SK-N-SH (cell line): ENCODE measurements at regions not wholly inside any gene's neighbourhood (a gene's known extent, or its start where the extent isn't known, plus 50 kb on each side); places are given as distances from the start of the nearest gene placed in this dataset.
"Not testable (repeated sequence)": the region's sequence is repeated elsewhere in the genome, so short reads cannot be mapped to it uniquely, and the experiment has no call there.

Experiments
- GABPA ChIP-seq: IDR thresholded peaks from 2 replicates; pipeline ENCODE4 v1.4.0; 2012; ENCODE audit warnings: low read depth, mild to moderate bottlenecking
- MXI1 ChIP-seq: IDR thresholded peaks from 2 replicates; pipeline ENCODE4 v1.6.1; 2012; ENCODE audit warnings: mild to moderate bottlenecking, low read depth, low read length, improper control_type of control experiment
- TF ChIP-seq, protein P1 (sequence below): IDR thresholded peaks from 2 replicates; pipeline ENCODE4 v1.6.1; 2012; ENCODE audit warnings: mild to moderate bottlenecking, low read depth, low read length, moderate library complexity
- TF ChIP-seq, protein P2 (sequence below): fragments of 200-600 bp; sonication (generic); IDR thresholded peaks from 2 replicates; pipeline ENCODE4 v1.6.1; 2017; ENCODE audit warnings: antibody characterized with exemption, mild to moderate bottlenecking, moderate library complexity

DNA sequence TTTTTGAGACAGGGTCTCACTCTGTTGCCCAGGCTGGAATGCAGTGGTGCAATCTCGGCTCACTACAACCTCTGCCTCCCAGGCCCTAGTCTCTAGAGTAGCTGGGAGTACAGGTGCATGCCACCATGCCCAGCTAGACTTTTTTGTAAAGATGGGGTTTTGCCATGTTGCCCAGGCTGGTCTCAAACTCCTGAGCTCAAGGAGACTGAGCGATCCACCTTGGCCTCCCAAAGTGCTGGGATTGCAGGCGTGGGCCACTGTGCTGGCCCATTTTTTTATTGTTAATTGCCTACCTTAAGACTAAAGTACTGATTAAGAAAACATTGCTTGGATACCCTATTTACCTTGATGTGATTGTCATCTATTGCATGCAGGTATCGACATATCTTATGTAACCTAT is 168.1 kb downstream of the DDX1 start:
- not testable (repeated sequence) for TF ChIP-seq GABPA, MXI1
- TF ChIP-seq, protein P1, sequence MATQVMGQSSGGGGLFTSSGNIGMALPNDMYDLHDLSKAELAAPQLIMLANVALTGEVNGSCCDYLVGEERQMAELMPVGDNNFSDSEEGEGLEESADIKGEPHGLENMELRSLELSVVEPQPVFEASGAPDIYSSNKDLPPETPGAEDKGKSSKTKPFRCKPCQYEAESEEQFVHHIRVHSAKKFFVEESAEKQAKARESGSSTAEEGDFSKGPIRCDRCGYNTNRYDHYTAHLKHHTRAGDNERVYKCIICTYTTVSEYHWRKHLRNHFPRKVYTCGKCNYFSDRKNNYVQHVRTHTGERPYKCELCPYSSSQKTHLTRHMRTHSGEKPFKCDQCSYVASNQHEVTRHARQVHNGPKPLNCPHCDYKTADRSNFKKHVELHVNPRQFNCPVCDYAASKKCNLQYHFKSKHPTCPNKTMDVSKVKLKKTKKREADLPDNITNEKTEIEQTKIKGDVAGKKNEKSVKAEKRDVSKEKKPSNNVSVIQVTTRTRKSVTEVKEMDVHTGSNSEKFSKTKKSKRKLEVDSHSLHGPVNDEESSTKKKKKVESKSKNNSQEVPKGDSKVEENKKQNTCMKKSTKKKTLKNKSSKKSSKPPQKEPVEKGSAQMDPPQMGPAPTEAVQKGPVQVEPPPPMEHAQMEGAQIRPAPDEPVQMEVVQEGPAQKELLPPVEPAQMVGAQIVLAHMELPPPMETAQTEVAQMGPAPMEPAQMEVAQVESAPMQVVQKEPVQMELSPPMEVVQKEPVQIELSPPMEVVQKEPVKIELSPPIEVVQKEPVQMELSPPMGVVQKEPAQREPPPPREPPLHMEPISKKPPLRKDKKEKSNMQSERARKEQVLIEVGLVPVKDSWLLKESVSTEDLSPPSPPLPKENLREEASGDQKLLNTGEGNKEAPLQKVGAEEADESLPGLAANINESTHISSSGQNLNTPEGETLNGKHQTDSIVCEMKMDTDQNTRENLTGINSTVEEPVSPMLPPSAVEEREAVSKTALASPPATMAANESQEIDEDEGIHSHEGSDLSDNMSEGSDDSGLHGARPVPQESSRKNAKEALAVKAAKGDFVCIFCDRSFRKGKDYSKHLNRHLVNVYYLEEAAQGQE, result not testable (repeated sequence)
- TF ChIP-seq, protein P2, sequence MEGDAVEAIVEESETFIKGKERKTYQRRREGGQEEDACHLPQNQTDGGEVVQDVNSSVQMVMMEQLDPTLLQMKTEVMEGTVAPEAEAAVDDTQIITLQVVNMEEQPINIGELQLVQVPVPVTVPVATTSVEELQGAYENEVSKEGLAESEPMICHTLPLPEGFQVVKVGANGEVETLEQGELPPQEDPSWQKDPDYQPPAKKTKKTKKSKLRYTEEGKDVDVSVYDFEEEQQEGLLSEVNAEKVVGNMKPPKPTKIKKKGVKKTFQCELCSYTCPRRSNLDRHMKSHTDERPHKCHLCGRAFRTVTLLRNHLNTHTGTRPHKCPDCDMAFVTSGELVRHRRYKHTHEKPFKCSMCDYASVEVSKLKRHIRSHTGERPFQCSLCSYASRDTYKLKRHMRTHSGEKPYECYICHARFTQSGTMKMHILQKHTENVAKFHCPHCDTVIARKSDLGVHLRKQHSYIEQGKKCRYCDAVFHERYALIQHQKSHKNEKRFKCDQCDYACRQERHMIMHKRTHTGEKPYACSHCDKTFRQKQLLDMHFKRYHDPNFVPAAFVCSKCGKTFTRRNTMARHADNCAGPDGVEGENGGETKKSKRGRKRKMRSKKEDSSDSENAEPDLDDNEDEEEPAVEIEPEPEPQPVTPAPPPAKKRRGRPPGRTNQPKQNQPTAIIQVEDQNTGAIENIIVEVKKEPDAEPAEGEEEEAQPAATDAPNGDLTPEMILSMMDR, result not testable (repeated sequence)
